NB4 (cell line): ENCODE measurements at regions not wholly inside any gene's neighbourhood (a gene's known extent, or its start where the extent isn't known, plus 50 kb on each side); places are given as distances from the start of the nearest gene placed in this dataset.

Source experiments
- MYC ChIP-seq: IDR thresholded peaks from 2 replicates; pipeline ENCODE4 v1.6.1; 2011; ENCODE audit warnings: low read depth, low read length
- POLR2A ChIP-seq: IDR thresholded peaks from 2 replicates; pipeline ENCODE4 v1.6.1; 2011; ENCODE audit warnings: mild to moderate bottlenecking; ENCODE audit not compliant: insufficient read length; ENCODE audit errors: extremely low read depth
- TF ChIP-seq, protein P1 (sequence below): IDR thresholded peaks from one replicate; pipeline ENCODE4 v1.5.1; 2012; ENCODE audit warnings: low read depth, low read length
- TF ChIP-seq, protein P2 (sequence below): IDR thresholded peaks from 2 replicates; pipeline ENCODE4 v1.6.1; 2011; ENCODE audit warnings: low read depth, low read length

DNA sequence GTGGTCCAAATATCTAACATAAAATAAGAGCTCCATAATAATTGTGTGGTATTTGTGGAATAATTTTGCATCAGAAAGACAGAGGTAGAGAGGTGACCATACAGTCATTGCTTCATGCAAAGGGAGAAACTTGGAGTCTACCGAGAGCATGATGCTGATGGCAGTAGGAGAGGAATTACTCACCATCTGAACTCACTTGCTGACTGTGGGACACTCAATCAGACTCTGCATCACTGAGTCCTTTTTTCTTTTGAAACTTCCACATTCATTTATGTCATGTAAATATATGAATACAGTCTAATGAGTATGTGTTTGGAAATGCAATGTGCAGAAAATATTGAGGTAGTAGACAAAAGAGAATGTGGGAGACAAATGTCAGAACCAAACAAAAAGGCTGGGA lies 933.8 kb downstream of the REEP3 start:
- TF ChIP-seq, protein P1, sequence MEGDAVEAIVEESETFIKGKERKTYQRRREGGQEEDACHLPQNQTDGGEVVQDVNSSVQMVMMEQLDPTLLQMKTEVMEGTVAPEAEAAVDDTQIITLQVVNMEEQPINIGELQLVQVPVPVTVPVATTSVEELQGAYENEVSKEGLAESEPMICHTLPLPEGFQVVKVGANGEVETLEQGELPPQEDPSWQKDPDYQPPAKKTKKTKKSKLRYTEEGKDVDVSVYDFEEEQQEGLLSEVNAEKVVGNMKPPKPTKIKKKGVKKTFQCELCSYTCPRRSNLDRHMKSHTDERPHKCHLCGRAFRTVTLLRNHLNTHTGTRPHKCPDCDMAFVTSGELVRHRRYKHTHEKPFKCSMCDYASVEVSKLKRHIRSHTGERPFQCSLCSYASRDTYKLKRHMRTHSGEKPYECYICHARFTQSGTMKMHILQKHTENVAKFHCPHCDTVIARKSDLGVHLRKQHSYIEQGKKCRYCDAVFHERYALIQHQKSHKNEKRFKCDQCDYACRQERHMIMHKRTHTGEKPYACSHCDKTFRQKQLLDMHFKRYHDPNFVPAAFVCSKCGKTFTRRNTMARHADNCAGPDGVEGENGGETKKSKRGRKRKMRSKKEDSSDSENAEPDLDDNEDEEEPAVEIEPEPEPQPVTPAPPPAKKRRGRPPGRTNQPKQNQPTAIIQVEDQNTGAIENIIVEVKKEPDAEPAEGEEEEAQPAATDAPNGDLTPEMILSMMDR: no peak
- no peak for TF ChIP-seq POLR2A
- TF ChIP-seq, protein P2, sequence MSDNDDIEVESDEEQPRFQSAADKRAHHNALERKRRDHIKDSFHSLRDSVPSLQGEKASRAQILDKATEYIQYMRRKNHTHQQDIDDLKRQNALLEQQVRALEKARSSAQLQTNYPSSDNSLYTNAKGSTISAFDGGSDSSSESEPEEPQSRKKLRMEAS: no peak
- TF ChIP-seq MYC: no peak
